AG08395 (cell line): ENCODE measurements at regions not wholly inside any gene's neighbourhood (a gene's known extent, or its start where the extent isn't known, plus 50 kb on each side); places are given as distances from the start of the nearest gene placed in this dataset.

Experiments
- DNase-seq: peaks from one replicate; pipeline ENCODE4 v3.0.0; 2012; ENCODE audit warnings: mixed read lengths, low spot score

DNA sequence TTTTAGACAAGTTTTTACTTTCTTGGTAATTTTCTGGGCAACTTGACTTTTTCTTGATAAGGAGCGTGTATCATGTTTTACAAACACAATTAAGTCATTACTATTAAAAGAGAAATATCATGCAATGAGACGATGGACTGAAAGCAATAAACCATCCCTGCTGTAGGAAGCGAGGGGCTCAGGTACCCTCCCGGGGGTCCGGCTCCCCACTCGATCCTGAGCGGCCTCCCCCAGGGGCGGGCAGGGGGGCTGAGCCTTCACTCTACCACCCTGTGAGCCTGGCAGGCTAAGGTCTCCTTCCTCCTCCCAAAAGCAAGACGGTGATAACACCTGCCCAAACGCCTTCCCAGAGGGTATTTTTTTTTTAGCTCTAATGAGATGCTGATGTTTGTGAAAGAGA is 51.8 kb upstream of the ADGRA1 start:
- DNase-seq: no peak

DNA sequence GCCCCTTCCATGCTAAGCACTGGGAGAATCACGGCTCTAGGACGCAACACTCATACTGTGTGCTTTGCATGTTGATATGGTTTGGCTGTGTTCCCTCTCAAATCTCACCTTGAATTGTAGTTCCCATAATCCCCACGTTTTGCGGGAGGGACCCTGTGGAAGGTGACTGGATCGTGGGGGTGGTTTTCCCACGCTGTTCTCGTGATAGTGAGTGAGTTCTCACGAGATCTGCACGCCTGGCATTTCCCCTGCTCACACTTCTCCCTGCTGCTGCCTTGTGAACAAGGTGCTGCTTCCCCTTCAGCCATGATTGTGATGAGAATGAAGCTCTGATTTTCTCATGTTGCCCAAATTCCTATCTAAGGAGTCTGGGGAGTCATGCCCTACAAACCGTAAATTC is 53.0 kb upstream of the ADGRA1 start:
- DNase-seq: no peak

DNA sequence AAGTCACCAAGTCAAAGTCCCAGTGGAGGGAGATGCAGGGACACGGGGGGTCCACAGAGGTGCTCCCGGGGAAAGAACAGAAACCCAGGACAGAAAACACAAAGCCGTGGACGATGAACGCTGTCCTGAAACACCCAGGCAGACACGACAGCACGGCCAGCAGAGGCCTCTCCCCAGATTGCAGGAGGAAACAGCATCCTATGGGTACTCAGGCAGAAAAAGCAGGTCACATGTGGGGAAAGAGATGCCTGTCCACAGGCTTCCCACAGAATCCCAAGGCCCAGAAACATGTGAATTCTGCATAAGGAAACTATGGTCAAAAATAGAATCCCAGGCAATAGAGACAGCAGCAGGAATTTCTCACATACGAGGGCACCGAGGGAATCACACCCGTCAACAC is 53.6 kb upstream of the ADGRA1 start:
- no peak for DNase-seq

DNA sequence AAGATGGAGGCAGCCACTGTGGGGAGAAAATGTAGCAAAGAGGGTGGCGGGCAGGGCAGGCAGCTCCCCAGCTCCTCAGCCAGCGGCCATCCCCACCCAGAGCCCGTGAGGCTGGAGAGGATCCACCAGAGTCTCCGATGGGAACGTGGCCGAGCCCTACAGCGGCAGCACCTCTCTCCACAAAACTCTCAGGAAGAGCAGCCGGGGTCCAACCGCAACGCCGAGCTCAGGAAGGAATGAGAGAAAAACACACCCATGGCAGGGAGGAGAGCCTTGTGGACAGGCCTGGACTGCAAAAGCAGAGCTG is 54.0 kb upstream of the ADGRA1 start:
- DNase-seq: no peak

DNA sequence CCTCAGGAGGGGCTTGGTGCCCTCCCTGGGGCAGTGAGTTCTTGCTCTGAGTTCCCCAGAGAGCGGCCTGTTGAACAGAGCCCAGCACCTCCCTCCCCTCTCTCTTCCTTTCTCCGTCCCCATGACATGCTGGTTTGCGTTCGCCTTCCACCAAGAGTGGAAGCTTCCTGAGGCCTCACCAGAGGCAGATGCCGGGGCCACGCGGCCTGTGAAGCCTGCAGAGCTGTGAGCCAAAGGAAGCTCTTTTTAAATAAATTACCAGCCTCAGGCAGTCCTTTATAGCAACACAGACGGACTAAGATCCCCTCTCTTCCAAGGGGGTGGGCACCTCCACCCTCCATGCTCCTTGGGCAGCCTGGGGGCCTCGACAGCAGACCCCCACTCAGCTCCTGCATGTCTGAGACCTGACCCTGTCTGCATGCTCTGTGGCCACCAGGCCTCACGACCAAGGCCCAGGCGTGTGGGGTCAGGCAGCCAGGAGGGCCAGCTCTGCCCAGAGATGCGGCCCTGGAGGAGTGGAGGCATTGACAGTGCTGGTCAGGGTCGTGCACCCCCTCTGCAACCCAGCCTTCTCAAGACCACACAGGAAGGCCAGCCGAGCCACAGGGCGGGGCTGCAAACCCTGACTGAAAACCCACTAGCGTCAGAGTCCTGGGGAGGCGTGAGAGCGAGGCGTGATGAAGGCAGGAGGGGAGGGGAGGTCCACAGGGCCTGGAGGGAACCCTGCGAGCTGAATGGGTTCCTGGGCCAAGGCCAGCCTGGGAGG is 54.6 kb upstream of the ADGRA1 start:
- DNase-seq: no peak

DNA sequence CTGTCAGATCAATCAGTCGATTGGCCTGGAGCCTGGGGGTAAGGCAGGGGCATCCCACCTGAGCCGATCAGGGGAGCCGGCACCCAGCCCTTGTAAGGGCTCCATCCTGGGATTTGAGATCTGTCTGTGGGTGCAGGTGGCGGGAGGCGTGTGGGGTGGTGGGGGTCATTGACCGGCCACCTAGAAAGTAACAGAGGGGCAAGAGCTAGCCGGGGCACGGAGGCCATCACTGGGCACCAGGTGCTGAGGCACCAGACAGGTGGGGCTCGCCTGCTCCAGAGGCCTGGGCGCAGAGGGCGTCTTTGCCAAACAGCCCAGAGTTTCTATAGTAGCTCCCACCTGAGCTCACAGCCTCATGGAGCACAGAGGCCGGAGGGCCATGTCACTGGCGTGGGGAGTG is 55.5 kb upstream of the ADGRA1 start:
- no peak for DNase-seq

DNA sequence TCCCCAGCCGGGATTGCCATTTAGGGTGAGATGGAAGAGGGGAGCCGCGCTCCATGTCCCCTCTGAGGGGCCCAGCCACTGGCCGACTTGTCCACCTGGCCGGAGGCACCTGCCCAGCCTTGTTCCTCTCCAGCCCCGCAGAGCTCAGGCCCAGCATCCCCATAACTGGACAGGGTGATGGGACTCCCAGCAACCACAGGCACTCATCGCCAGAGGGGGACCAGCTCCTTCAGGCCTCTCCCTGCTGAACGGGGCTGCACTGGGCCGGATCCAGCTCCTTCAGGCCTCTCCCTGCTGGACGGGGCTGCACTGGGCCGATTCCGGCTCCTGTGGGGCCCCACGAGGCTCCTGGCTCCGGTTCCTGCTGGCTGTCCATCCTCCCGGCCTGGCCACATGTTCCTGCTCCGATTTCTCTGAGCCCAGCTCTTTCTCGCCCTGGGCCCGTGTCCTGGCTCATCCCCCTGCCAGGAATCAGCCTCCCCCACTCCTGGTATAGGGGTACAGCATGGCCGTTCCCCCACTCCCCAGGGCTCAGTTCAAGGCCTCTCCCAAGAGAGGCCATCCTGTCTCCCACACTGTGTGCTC is 56.1 kb upstream of the ADGRA1 start:
- no peak for DNase-seq

DNA sequence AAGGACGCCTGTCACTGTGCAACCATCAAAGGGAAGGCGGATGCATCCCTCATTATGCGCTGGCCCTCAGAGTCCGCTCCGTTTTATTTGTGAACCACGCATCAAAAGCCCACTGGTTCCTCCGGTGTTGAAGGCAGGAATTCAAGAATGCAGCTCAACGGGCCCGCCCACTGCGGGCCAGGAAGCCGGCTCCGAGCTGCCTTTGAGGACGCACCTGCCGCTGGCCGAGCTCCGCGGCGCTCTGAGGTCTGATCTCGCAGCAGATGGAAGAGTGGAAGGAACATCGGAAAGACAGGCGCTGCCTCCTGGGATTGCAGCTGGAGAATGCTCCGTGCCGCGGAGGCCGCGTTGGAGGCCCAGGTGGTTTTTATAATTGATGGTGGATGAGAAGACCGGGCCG is 56.9 kb upstream of the ADGRA1 start:
- DNase-seq: no peak

DNA sequence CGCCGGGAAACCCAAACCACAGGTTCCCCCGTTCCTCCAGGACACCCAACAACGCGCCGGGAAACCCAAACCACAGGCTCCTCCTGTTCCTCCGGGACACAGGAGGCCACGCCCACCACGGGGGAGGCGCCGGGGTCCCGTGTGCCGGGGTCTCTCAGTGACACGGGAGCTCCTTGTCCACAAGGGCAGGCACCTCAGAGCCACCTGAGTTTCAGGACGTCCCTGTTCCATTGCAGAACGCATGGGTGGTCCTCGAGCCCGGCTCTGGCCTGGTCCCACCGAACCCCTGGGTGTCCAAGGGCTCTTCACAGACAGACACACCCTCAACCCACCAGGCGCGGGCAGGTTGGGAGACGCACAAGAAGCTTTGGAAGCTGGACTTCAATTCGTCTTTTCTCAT is 57.6 kb upstream of the ADGRA1 start:
- no peak for DNase-seq

DNA sequence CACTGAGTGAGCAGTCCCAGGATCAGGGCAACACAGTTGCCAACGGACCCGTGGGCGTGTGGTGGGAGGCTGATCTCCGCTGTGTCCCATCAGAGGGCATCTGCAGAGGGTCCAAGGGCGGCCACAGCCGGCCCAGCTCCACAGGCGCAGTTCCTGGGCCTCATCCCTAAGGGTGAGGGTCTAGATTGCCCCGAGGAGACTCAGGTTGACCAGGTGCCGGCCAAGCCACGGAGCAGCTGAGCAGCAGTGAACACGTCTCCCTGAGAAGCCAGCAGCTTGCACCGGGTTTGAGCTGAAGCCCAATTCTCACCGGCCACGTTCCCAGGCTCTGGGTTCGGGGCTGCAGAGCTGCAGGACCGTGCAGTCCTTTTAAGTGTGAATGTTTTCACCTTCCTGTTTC is 58.8 kb upstream of the ADGRA1 start:
- no peak for DNase-seq

DNA sequence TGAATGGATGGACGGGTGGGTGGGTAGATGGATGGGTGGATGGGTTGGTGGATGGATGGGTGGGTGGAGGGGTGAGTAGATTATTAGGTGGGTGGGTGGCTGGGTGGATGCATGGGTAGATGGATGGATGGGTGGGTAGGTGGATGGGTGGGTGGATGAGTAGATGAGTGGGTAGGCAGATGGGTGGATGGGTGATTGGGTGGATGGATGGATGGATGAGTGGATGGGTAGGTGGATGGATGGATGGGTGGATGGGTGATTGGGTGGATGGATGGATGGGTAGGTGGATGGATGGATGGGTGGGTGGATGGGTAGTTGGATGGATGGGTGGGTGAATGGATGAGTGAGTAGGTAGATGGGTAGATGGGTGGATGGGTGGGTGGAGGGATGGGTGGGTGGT is 59.6 kb upstream of the ADGRA1 start:
- no peak for DNase-seq

DNA sequence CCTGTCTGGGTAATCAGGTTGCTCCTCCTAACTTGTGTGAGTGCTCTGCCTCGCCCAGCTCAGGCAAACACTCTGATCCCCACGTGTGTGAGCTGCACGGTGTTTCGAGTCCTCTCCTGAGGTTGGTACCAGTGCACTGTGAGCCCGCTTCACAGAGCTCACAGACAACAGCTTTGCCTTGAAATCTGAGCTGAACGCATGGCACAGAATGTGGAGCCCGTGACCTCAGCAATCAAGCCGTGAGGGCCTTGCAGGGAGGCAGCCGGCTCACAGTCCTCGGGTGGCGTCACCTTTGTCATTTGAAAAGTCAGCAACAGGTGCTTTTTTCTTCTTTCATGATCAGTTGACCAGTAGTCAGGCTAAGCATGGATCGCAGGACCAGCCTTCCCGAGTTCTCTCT is 60.2 kb upstream of the ADGRA1 start:
- DNase-seq: no peak

DNA sequence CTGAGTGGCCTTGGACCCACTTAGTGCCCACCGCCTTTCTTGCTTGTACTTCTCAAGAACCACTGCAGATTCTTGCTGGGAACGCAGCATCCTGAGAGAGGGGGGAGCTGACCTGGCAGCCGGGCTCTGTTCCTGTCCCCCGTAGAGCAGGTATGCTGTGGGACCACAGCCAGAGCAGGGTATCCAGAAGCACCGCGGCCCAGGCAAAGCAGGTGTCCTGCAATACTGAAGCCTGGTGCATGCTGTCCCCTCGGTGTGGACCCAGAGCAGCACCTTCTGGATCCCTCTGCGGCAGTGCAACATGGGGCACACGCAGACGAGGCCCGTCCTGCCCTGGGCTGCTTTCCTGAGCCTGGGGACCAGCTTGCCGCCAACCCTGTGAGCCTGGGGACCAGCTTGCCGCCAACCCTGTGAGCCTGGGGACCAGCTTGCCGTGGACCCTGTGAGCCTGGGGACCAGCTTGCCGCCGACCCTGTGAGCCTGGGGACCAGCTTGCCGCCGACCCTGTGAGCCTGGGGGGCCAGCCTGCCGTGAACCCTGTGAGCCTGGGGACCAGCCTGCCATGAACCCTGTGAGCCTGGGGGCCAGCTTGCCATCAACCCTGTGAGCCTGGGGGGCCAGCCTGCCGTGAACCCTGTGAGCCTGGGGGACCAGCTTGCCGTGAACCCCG is 60.9 kb upstream of the ADGRA1 start:
- DNase-seq: no peak

DNA sequence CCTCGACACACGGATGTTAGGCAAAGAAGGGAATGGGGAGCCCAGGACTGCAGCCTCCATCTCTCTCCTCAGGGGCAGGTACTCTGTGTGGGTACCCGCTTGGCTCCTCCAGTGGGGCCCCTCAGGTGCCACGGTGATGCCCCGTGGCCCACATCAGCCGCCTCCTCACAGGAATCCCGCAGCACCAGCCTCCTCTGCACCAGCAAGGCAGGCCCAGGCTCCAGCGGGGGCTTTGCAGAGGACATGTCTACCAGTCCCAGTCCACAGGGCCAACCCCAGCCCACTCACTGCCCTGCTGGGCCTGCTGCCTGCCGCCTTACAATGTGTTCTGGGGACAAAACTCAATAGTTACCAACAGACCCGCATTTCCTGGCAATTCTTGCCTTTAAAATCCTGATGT is 61.6 kb upstream of the ADGRA1 start:
- DNase-seq: no peak

DNA sequence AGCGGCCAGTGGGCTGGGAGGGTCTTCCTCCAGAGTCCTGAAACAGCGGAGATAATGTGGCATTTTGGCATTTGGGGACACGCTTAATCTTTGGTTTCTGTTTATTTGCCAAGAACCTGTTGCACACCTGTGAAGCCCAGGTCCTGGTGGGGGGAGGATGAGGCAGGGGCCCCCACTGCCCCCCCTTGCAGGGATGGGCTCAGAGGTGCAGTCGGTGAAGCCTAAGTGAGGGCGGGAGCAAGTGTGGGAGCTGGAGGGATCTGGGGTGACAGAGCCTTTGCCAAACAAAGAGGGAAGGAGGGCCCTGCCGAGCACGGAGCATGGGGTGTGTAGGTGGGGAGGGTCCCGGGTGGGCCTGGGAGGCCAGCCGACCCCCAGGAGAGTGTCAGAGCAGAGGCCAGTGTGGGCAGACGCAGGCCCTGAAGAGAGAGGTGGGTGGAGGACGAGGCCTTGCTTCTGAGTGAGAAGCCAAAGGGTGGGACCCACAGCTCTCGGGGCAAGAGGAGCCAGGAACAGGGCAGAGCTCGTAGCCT is 62.1 kb upstream of the ADGRA1 start:
- no peak for DNase-seq

DNA sequence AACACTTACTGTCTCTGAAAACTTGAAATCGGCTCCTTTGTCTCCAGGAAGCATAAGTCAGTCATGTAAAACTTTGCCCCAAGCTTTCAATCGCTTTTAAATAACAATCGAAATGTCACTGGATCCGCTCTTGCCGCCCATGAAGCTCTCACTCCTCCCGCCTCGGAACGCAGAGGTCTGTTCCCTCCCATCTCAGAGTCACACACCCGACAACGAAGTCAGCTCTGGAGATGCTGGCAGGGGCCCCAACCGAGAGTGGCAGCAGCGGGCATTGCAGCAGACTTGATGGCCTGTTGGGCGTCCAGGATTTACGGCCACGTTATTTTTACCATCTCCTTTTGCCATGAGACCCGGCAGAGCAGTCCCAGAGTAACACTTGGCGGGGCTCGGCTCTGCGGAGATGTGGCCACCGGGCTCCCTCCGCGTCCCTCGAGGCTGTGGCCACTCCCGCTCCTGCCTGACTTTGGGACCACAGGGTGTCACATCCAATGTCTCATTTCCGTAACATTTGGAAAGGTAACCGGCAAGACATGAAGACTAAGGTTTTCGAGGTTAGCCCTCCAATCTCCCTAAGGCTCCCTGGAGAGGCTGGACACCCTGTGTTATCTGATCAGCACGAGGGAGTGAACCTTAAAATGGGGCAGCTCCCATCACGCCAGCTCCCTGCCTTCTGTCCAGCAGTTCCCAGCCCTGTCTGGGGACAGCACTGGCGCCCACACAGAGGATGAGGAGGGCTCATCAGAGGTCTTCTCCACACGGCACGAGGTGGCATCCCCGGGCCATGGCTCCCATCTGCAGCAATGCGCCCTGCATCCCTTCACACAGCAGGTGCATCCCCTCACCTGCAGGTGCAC is 62.8 kb upstream of the ADGRA1 start:
- DNase-seq: no peak

DNA sequence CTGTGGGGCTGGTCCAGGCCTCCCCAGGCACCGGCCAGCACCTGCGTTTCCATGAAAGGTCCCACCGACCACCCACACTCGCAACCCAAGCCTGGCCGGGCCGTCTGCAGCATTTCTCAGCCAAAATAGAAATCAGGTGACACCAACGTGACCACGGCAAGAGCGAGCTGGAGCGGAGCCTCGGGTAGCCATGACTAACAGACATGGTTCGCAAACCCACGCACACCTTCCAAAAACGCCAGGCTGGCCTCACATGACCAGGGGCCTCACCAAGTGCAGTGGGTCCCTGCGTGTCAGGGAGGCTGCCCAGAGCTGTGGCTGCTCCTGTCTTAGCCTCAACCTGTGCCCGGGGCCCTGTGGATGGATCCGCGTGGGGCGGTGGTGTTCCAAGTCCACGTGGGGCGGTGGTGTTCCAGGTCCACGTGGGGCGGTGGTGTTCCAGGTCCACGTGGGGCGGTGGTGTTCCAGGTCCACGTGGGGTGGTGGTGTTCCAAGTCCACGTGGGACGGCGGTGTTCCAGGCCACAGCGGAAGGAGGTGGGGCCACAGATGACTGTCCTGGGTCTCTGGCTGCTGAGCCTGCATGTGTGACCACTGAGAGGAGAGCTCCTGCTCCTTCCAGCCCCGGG is 64.4 kb upstream of the ADGRA1 start:
- DNase-seq: no peak

DNA sequence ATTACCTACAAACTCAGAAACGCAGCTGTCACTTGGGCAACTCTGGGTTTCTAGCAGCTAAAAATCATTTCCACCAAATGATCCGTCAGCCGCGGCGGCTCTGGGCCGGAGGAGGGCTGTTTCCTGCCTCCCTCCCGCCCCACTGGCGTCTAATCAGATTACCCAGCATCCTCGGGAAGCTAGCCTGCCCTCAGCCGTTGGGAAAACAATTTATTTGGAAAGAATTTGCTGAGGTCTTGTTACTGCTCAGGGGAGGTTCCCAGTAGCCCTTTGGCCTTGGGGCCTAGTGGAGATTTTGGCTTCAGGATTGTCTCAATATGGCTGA is 65.0 kb upstream of the ADGRA1 start:
- no peak for DNase-seq

DNA sequence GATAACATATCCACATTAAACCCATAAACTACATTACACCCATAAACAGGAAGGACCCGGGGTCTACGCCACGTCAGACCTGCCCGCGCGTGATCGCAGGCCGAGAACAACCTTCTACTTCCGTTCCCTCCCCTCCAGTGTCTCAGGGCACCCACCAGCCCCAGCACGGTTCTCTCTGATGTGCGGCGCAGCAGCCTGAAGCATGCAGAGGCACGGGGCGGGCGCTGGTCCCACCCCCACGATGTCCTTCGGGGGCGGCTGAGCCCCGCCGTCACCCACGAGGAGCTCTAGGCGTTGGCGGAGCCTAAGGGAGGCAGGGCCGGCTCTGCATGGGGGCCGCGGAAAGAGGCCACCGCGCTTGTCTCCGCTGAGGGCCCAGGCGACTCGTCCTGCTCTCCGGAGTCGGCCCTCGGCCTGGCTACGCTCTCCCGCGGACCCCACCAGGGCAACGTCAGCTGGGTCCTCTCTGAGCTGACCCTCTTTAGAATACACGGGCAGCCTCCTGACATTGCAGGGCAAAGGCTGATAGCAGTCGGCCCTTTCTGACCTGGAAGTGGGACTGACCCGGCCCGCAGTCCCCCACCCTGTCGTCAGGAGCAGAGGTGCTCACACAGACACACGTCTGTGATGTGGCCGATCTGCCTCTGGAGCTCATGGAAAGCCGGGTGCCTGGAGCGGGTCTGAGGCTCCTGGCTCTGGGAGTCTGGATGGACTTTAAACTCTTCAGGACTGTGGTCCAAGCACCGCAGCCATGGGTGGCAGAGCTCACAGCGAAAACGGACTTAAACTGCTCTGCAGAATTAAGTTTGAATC is 65.6 kb upstream of the ADGRA1 start:
- no peak for DNase-seq

DNA sequence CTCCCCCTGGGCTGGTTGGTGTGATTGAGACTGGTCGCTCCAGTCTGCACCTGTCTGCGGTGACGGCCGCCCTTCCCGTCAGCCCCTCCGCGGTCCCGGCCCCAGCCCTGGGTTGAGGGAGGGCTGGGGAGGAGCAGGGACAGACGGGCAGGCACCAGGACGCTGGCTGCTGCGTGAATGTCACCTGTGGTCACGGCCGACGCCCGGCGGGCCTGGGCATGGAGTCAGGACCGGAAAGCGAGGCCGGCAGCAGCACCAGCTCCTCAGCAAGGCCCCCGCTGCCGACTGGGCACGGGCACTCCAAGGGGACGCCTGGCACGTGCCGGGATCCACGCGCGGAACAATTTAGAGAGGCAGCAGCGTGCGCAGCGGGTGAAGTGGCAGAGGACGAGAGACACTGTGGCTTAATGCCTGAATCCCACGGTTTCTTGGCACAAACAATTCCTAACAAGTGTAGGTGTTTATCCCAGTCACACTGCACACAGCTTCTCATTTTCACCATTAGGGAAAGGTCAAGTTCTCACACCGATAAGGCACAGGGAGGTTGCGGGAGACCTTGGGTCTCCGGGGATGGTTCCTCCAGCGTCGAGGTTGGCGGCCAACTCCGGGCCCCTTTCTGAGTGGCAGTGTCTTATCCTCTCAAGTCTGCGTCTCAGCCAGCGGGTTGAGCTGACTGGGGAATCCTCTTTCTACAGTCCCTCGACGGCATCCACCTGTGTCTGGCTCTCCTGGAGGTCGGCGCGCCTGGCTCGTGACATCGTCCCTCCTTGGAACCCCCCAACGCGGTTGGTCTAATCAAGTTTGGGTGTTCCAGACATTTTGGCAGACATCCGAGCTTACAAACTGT is 66.4 kb upstream of the ADGRA1 start:
- no peak for DNase-seq
